GM12891 (cell line): ENCODE measurements at regions not wholly inside any gene's neighbourhood (a gene's known extent, or its start where the extent isn't known, plus 50 kb on each side); places are given as distances from the start of the nearest gene placed in this dataset.

ENCODE experiments used
- PAX5 ChIP-seq: IDR thresholded peaks from 2 replicates; pipeline ENCODE4 v1.6.1; 2011; ENCODE audit warnings: low read length, moderate library complexity, mild to moderate bottlenecking; ENCODE audit not compliant: insufficient read depth, severe bottlenecking
- POLR2A ChIP-seq: IDR thresholded peaks from 2 replicates; pipeline ENCODE4 v1.6.1; 2011; ENCODE audit warnings: low read depth, low read length, control low read depth
- POLR2AphosphoS5 ChIP-seq: IDR thresholded peaks from 2 replicates; pipeline ENCODE4 v1.6.1; 2011; ENCODE audit warnings: low read depth, low read length, control low read depth
- POU2F2 ChIP-seq: IDR thresholded peaks from 2 replicates; pipeline ENCODE4 v1.6.1; 2011; ENCODE audit warnings: low read depth, mild to moderate bottlenecking, control low read depth, low read length, moderate library complexity
- SPI1 ChIP-seq: IDR thresholded peaks from 2 replicates; pipeline ENCODE4 v1.6.1; 2011; ENCODE audit warnings: low read depth, low read length, control low read depth
- TAF1 ChIP-seq: IDR thresholded peaks from 2 replicates; pipeline ENCODE4 v1.6.1; 2011; ENCODE audit warnings: low read depth, low read length, control low read depth

- TF ChIP-seq TAF1, result no peak
- TF ChIP-seq POLR2AphosphoS5, result no peak
- no peak for TF ChIP-seq POLR2A
- no peak for TF ChIP-seq POU2F2
- TF ChIP-seq SPI1, result no peak
- no peak for TF ChIP-seq PAX5
Measured at GRCh38 chr4:18296411-18296810, 274.9 kb upstream of the LCORL start.
